Activated CD8-positive, alpha-beta T cell treated with anti-CD3 and anti-CD28 coated beads for 36 hours (primary cell): ENCODE measurements at regions not wholly inside any gene's neighbourhood (a gene's known extent, or its start where the extent isn't known, plus 50 kb on each side); places are given as distances from the start of the nearest gene placed in this dataset.
A peak's percentile ranks its signal among the peaks of the same experiment; 100 is the strongest.

Experiments used
- ATAC-seq: fragments of 200-7000 bp; cut with Tn5 transposase; one replicate; pipeline ENCODE4 v1.10.0; 2021; ENCODE audit warnings: mild to moderate bottlenecking, moderate library complexity
- CTCF ChIA-PET: fragments of 350-600 bp; sonication (Branson Sonifier 250); formaldehyde crosslinking; loops from one replicate; lab custom pipeline; 2021; ENCODE audit warnings: antibody characterized with exemption; lab: Charles Lee
- POLR2A ChIA-PET: fragments of 350-600 bp; sonication (Branson Sonifier 250); formaldehyde crosslinking; loops from one replicate; lab custom pipeline; 2021; ENCODE audit warnings: antibody characterized with exemption; lab: Charles Lee
- DNase-seq: peaks from one replicate; pipeline ENCODE4 v3.0.0-alpha.2; 2020
- H3K27ac Mint-ChIP-seq: one replicate; pipeline ENCODE4 v1.8.0; 2021; ENCODE audit warnings: mild to moderate bottlenecking, mixed read lengths
- H3K27me3 Mint-ChIP-seq: one replicate; pipeline ENCODE4 v1.8.0; 2021; ENCODE audit warnings: mixed read lengths
- H3K36me3 Mint-ChIP-seq: one replicate; pipeline ENCODE4 v1.8.0; 2021; ENCODE audit warnings: low read depth, mixed read lengths
- H3K4me1 Mint-ChIP-seq: one replicate; pipeline ENCODE4 v1.8.0; 2021; ENCODE audit warnings: low read depth, mixed read lengths
- H3K4me3 Mint-ChIP-seq: one replicate; pipeline ENCODE4 v1.8.0; 2021; ENCODE audit warnings: mild to moderate bottlenecking, moderate library complexity, mixed read lengths
- H3K9me3 Mint-ChIP-seq: one replicate; pipeline ENCODE4 v1.8.0; 2021; ENCODE audit warnings: mixed read lengths
- intact Hi-C: fragments of 100-400 bp; cut with micrococcal nuclease; formaldehyde crosslinking; loops from one replicate; pipeline ENCODE4 v1.10.0; 2022
- TF ChIP-seq, protein P1 (sequence below): fragments of 200-600 bp; IDR thresholded peaks from one replicate; pipeline ENCODE4 v1.8.0; 2022; ENCODE audit warnings: antibody characterized with exemption, mild to moderate bottlenecking

DNA sequence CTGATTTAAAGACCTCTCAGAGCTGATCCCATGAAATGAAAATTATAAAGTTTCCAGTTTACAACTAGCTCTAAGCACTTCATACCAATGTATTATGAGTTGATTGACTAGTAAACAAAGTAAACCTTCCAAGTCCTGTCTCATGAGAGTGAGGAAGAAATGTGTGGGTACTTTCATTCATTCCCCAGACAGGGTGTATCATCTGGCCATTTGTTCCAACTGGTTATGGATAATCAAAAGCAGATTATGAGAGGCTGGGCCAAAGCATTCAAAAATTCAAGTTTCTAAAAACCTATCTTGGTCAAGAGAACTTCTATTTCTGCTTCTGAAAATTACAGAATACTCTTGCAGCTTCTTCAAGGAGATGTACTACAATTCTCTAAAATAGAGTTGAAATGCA is 193.3 kb upstream of the RASGEF1B start:
- ATAC-seq (no peak), DNase-seq (no peak)
- no peaks in the 10 kb centered on the region for H3K27me3 Mint-ChIP-seq
- H3K27ac Mint-ChIP-seq = no peak overlapping the region
- peaks cover 12% of the 10 kb centered on the region for H3K4me1 Mint-ChIP-seq
- no peaks in the 10 kb centered on the region for H3K9me3 Mint-ChIP-seq
- intact Hi-C loops = no loop called here
- TF ChIP-seq, protein P1, sequence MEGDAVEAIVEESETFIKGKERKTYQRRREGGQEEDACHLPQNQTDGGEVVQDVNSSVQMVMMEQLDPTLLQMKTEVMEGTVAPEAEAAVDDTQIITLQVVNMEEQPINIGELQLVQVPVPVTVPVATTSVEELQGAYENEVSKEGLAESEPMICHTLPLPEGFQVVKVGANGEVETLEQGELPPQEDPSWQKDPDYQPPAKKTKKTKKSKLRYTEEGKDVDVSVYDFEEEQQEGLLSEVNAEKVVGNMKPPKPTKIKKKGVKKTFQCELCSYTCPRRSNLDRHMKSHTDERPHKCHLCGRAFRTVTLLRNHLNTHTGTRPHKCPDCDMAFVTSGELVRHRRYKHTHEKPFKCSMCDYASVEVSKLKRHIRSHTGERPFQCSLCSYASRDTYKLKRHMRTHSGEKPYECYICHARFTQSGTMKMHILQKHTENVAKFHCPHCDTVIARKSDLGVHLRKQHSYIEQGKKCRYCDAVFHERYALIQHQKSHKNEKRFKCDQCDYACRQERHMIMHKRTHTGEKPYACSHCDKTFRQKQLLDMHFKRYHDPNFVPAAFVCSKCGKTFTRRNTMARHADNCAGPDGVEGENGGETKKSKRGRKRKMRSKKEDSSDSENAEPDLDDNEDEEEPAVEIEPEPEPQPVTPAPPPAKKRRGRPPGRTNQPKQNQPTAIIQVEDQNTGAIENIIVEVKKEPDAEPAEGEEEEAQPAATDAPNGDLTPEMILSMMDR = no peak
- ChIA-PET POLR2A (no interaction called here), CTCF (interaction anchor here (0.9 to 1.4 kb wide), 3 partner anchors 25 to 198 kb away, joined by 3 to 6 read pairs (median 3); no protein-coding TSS in a partner anchor)
- no peaks in the 10 kb centered on the region for H3K36me3 Mint-ChIP-seq
- H3K4me3 Mint-ChIP-seq = no peak overlapping the region

DNA sequence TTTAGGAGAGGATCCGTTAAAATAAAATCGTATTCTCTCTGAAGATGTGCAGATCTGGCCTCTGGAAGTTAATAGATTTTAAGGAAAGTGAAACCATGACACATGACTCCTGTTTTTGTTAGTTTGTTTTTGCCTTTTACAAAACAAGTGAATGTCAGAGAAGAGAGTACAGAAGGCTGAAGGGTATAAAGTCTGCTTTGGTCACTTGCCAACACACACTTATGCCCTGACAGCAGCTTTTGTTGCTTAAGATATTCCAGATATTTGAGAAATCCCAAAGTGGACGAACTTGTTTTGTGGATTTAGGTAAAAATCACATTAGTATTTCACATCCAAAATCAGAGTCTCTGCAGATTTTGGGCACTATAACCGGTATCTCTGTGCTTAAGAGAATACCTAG is 192.4 kb upstream of the RASGEF1B start:
- no peak for ATAC-seq
- CTCF ChIA-PET = no interaction called here

DNA sequence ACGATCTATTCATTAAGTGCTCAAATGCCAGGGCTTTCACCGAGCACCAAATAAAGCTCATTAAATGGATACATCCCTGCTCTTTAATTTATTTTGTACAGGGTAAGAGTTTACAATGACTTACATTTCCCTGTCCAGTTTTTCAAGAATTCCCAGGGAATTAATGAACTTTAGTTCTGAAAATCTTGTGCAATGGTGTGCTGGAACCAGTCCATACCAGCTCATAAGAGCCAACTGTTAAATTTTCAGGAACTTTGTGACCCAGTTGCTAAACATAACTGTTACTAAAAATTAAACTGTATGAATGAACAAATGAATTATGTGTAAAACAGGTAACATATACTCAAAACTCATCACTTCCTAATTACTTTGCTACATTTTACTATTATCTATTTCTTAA is 191.7 kb upstream of the RASGEF1B start:
- H3K27ac Mint-ChIP-seq = no peak overlapping the region
- no peaks in the 10 kb centered on the region for H3K27me3 Mint-ChIP-seq
- DNase-seq (no peak), ATAC-seq (no peak)
- H3K9me3 Mint-ChIP-seq = no peaks in the 10 kb centered on the region
- TF ChIP-seq, protein P1 = no peak
- H3K4me1 Mint-ChIP-seq = peaks cover 12% of the 10 kb centered on the region
- intact Hi-C loops = no loop called here
- ChIA-PET CTCF (no interaction called here), POLR2A (no interaction called here)
- no peaks in the 10 kb centered on the region for H3K36me3 Mint-ChIP-seq
- no peak overlapping the region for H3K4me3 Mint-ChIP-seq

More for the DNA sequence above, 192.4 kb upstream of the RASGEF1B start:
- Mint-ChIP-seq H3K27me3 (no peaks in the 10 kb centered on the region), H3K9me3 (no peaks in the 10 kb centered on the region), H3K4me1 (peaks cover 12% of the 10 kb centered on the region), H3K36me3 (no peaks in the 10 kb centered on the region), H3K4me3 (no peak overlapping the region), H3K27ac (no peak overlapping the region)
- TF ChIP-seq, protein P1 = no peak
- no peak for DNase-seq
- intact Hi-C loops = no loop called here
- POLR2A ChIA-PET = no interaction called here

DNA sequence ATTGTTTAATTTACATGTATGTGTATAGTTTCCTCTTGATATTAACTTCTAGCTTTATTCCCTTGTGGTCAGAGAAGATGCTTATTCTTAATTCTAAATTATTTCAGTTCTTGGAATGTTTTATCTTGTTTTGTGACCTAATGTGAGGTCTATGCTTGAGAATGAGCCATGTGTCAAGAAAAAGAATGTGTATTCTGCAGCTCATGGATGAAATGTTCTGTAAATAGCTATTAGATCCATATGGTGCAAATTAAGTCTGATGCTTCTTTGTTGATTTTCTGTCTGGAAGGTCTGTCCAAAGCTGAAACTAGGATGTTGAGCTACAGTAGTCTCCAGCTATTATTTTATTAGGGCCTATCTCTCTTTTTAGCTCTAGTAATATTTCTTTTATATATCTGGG is 187.3 kb upstream of the RASGEF1B start:
- Mint-ChIP-seq H3K4me3 (no peak overlapping the region), H3K27me3 (no peaks in the 10 kb centered on the region), H3K36me3 (no peaks in the 10 kb centered on the region)

DNA sequence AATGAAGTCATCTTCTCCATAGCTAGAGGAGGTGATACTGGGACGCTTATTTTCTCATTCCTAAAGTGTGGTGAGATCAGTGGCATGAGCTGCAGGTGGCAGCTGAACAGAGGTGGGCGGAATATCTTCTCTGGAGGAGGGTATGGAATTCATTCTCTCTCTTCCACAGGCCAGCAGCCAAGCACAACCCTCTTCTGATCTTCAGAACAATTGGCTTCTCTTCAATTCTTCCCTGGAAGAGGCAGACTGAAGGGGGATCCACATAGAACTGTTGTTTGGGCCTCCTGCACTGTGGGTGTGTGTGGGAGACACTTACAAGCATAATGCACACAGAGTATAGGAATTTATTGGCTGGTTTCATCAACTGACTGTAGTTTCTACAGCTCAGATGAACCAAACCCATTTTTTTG is 180.4 kb upstream of the RASGEF1B start:
- Mint-ChIP-seq H3K27ac (peak overlapping the region; percentile 85), H3K4me3 (no peak overlapping the region), H3K9me3 (peaks cover 3% of the 10 kb centered on the region), H3K36me3 (no peaks in the 10 kb centered on the region), H3K27me3 (no peaks in the 10 kb centered on the region), H3K4me1 (peaks cover 62% of the 10 kb centered on the region)
- ATAC-seq (peak; percentile 28), DNase-seq (no peak)
- intact Hi-C loops = no loop called here
- CTCF ChIA-PET = interaction anchor here (0.7 kb wide), 1 partner anchor 125 kb away, joined by 3 read pairs; no protein-coding TSS in a partner anchor
- POLR2A ChIA-PET = interaction anchor here (1.1 to 1.2 kb wide), 2 partner anchors 14 to 180 kb away, joined by 3 read pairs; no protein-coding TSS in a partner anchor
- TF ChIP-seq, protein P1 = no peak

More for the DNA sequence above, 187.3 kb upstream of the RASGEF1B start:
- POLR2A ChIA-PET = no interaction called here
- ATAC-seq (no peak), DNase-seq (no peak)
- CTCF ChIA-PET = interaction anchor here (1.7 kb wide), 1 partner anchor 192 kb away, joined by 4 read pairs; no protein-coding TSS in a partner anchor
- TF ChIP-seq, protein P1 = no peak
- H3K9me3 Mint-ChIP-seq = peaks cover 4% of the 10 kb centered on the region
- no peak overlapping the region for H3K27ac Mint-ChIP-seq
- no peaks in the 10 kb centered on the region for H3K4me1 Mint-ChIP-seq
- intact Hi-C loops = no loop called here
